GM23338 (cell line): ENCODE measurements at regions not wholly inside any gene's neighbourhood (a gene's known extent, or its start where the extent isn't known, plus 50 kb on each side); places are given as distances from the start of the nearest gene placed in this dataset.

ENCODE experiments used
- ATAC-seq: fragments of 200-7000 bp; cut with Tn5 transposase; 3 replicates; pipeline ENCODE4 v1.9.1; 2020
- DNase-seq: peaks from one replicate; pipeline ENCODE4 v3.0.0-alpha.2; 2015; ENCODE audit warnings: low spot score
- H2AFZ ChIP-seq: fragments of 200-600 bp; sonication (generic); 2 replicates; pipeline ENCODE4 v1.8.0; 2016; ENCODE audit warnings: antibody characterized with exemption, mild to moderate bottlenecking, moderate library complexity
- H3F3A ChIP-seq: fragments of 200-600 bp; sonication (generic); replicated peaks from 2 replicates; pipeline ENCODE4 v1.8.0; 2017; ENCODE audit warnings: antibody characterized with exemption, mixed run types, low read depth
- H3K27ac ChIP-seq: fragments of 200-600 bp; sonication (generic); 2 replicates; pipeline ENCODE4 v1.6.1; 2016; ENCODE audit warnings: low read depth
- H3K27me3 ChIP-seq: fragments of 200-600 bp; sonication (generic); 2 replicates; pipeline ENCODE4 v1.8.0; 2016; ENCODE audit warnings: mild to moderate bottlenecking, mixed run types, moderate library complexity; ENCODE audit not compliant: insufficient read depth
- H3K36me3 ChIP-seq: fragments of 200-600 bp; sonication (generic); 2 replicates; pipeline ENCODE4 v1.8.0; 2016; ENCODE audit warnings: mild to moderate bottlenecking; ENCODE audit not compliant: insufficient read depth
- H3K4me1 ChIP-seq: fragments of 200-600 bp; sonication (generic); 2 replicates; pipeline ENCODE4 v1.8.0; 2016; ENCODE audit warnings: mild to moderate bottlenecking, moderate library complexity; ENCODE audit not compliant: insufficient read depth
- H3K4me2 ChIP-seq: fragments of 200-600 bp; sonication (generic); 2 replicates; pipeline ENCODE4 v1.7.1; 2017; ENCODE audit warnings: mixed run types
- H3K4me3 ChIP-seq: fragments of 200-600 bp; sonication (generic); 2 replicates; pipeline ENCODE4 v1.6.1; 2016; ENCODE audit warnings: mixed run types
- H3K79me2 ChIP-seq: fragments of 200-600 bp; sonication (generic); replicated peaks from 2 replicates; pipeline ENCODE4 v1.8.0; 2017; ENCODE audit warnings: mild to moderate bottlenecking; ENCODE audit not compliant: insufficient read depth
- H3K9me2 ChIP-seq: fragments of 200-600 bp; sonication (generic); 2 replicates; pipeline ENCODE4 v1.8.0; 2017; ENCODE audit not compliant: insufficient read depth
- H4K20me1 ChIP-seq: fragments of 200-600 bp; sonication (generic); replicated peaks from 2 replicates; pipeline ENCODE4 v1.8.0; 2017; ENCODE audit warnings: mild to moderate bottlenecking; ENCODE audit not compliant: insufficient read depth
- H3K27ac Mint-ChIP-seq: 2 replicates; pipeline ENCODE4 v1.8.0; 2020; ENCODE audit warnings: inconsistent platforms, mild to moderate bottlenecking, moderate library complexity, mixed read lengths
- H3K27me3 Mint-ChIP-seq: 3 replicates; pipeline ENCODE4 v1.8.0; 2022; ENCODE audit warnings: low read depth, mild to moderate bottlenecking, moderate library complexity, mixed read lengths, inconsistent platforms; ENCODE audit not compliant: insufficient read depth, poor library complexity
- H3K36me3 Mint-ChIP-seq: 3 replicates; pipeline ENCODE4 v1.8.0; 2021; ENCODE audit warnings: low read depth, mild to moderate bottlenecking, inconsistent platforms, moderate library complexity, mixed read lengths
- H3K4me1 Mint-ChIP-seq: 3 replicates; pipeline ENCODE4 v1.8.0; 2020; ENCODE audit warnings: mild to moderate bottlenecking, inconsistent platforms, mixed read lengths
- H3K4me3 Mint-ChIP-seq: 3 replicates; pipeline ENCODE4 v1.8.0; 2021; ENCODE audit warnings: moderate library complexity, mild to moderate bottlenecking, inconsistent platforms, mixed read lengths
- H3K9me3 Mint-ChIP-seq: 3 replicates; pipeline ENCODE4 v1.8.0; 2020; ENCODE audit warnings: moderate library complexity, mild to moderate bottlenecking, inconsistent platforms, mixed read lengths
- CREB1 ChIP-seq: fragments of 250-450 bp; sonication (Bioruptor Pico); IDR thresholded peaks from 2 replicates; pipeline ENCODE4 v1.5.0; 2020; ENCODE audit warnings: low read depth, mild to moderate bottlenecking, moderate library complexity
- CTCF ChIP-seq, 2 experiments: fragments of 200-600 bp in 1 of 2; sonication (generic) in 1 of 2; conservative IDR thresholded peaks; 2 replicates each; pipeline versions ENCODE4 v1.5.1 to v1.6.1; 2016 to 2017; ENCODE audit warnings: antibody characterized with exemption in 2 of 2, low read depth in 2 of 2, mild to moderate bottlenecking in 2 of 2, moderate library complexity in 1 of 2
- ETS1 ChIP-seq: IDR thresholded peaks from 2 replicates; pipeline ENCODE4 v1.6.1; 2016; ENCODE audit warnings: antibody characterized with exemption
- EZH2 ChIP-seq: fragments of 200-600 bp; sonication (generic); IDR thresholded peaks from one replicate; pipeline ENCODE4 v1.8.0; 2017; ENCODE audit warnings: antibody characterized with exemption, mild to moderate bottlenecking, low read depth; ENCODE audit not compliant: unreplicated experiment
- EZH2phosphoT487 ChIP-seq: fragments of 200-600 bp; sonication (generic); IDR thresholded peaks from one replicate; pipeline ENCODE4 v1.8.1; 2018; ENCODE audit warnings: antibody characterized with exemption; ENCODE audit not compliant: unreplicated experiment
- JUNB ChIP-seq: IDR thresholded peaks from one replicate; pipeline ENCODE4 v1.6.1; 2016; ENCODE audit warnings: antibody characterized with exemption; ENCODE audit not compliant: unreplicated experiment
- NANOG ChIP-seq: IDR thresholded peaks from 2 replicates; pipeline ENCODE4 v1.6.1; 2016; ENCODE audit warnings: antibody characterized with exemption, borderline replicate concordance
- POLR2AphosphoS5 ChIP-seq: IDR thresholded peaks from 2 replicates; pipeline ENCODE4 v1.6.1; 2016; ENCODE audit warnings: antibody characterized with exemption, low read depth
- REST ChIP-seq: IDR thresholded peaks from one replicate; pipeline ENCODE4 v1.6.1; 2018; ENCODE audit warnings: antibody characterized with exemption; ENCODE audit not compliant: unreplicated experiment
- STAT1 ChIP-seq: IDR thresholded peaks from one replicate; pipeline ENCODE4 v1.6.1; 2016; ENCODE audit warnings: antibody characterized with exemption; ENCODE audit not compliant: unreplicated experiment
- ZNF114 ChIP-seq: fragments of 250-450 bp; sonication (Bioruptor Pico); IDR thresholded peaks from 2 replicates; pipeline ENCODE4 v1.5.0; 2020; ENCODE audit warnings: mild to moderate bottlenecking, moderate library complexity
- ZNF331 ChIP-seq: fragments of 250-450 bp; sonication (Bioruptor Pico); IDR thresholded peaks from 2 replicates; pipeline ENCODE4 v1.5.0; 2020; ENCODE audit warnings: low read depth, mild to moderate bottlenecking, moderate library complexity
- ZNF462 ChIP-seq: fragments of 250-450 bp; sonication (Bioruptor Pico); IDR thresholded peaks from 2 replicates; pipeline ENCODE4 v1.5.0; 2020; ENCODE audit warnings: mild to moderate bottlenecking, moderate library complexity

- Histone ChIP-seq H4K20me1 (no peaks in the 10 kb centered on the region), H3K36me3 (no peaks in the 10 kb centered on the region), H3F3A (no peaks in the 10 kb centered on the region), H3K9me2 (no peaks in the 10 kb centered on the region), H3K79me2 (no peaks in the 10 kb centered on the region), H3K4me3 (no peak overlapping the region), H3K27ac (no peak overlapping the region), H3K4me2 (no peak overlapping the region), H2AFZ (no peak overlapping the region), H3K4me1 (peaks cover 17% of the 10 kb centered on the region), H3K27me3 (no peaks in the 10 kb centered on the region)
- ATAC-seq (no peak), DNase-seq (no peak)
- no peak for TF ChIP-seq ZNF114
- TF ChIP-seq EZH2: no peak
- no peak for TF ChIP-seq JUNB
- TF ChIP-seq ETS1: no peak
- TF ChIP-seq CREB1 (CRISPR knock-in tag): no peak
- no peak for TF ChIP-seq STAT1
- TF ChIP-seq EZH2phosphoT487: no peak
- no peak for TF ChIP-seq REST
- TF ChIP-seq ZNF462 (CRISPR knock-in tag): no peak
- no peak for TF ChIP-seq CTCF (conservative IDR thresholded peaks at IDR 0.05; ENCODE audit: low read depth in 2 of 2)
- TF ChIP-seq ZNF331 (CRISPR knock-in tag): no peak
- no peak for TF ChIP-seq NANOG
- no peak for TF ChIP-seq POLR2AphosphoS5
- Mint-ChIP-seq H3K27ac (no peak overlapping the region), H3K36me3 (no peaks in the 10 kb centered on the region), H3K27me3 (no peaks in the 10 kb centered on the region), H3K9me3 (no peaks in the 10 kb centered on the region), H3K4me1 (peaks cover 27% of the 10 kb centered on the region), H3K4me3 (no peak overlapping the region)
These were observed 94.0 kb upstream of the IFNGR1 start for GRCh38 chr6:137313211-137313610.
